Neural progenitor cell (in vitro differentiated cells): ENCODE measurements at regions not wholly inside any gene's neighbourhood (a gene's known extent, or its start where the extent isn't known, plus 50 kb on each side); places are given as distances from the start of the nearest gene placed in this dataset.

Experiments
- DNase-seq: peaks from one replicate; pipeline ENCODE4 v3.0.0-alpha.2; 2016; ENCODE audit warnings: low spot score
- H2AFZ ChIP-seq: fragments of 200-600 bp; sonication (generic); replicated peaks from 2 replicates; pipeline ENCODE4 v1.6.1; 2016; ENCODE audit warnings: antibody characterized with exemption
- H3F3A ChIP-seq: fragments of 200-600 bp; sonication (generic); 2 replicates; pipeline ENCODE4 v1.6.1; 2016; ENCODE audit warnings: antibody characterized with exemption, low read depth
- H3K27ac ChIP-seq: fragments of 200-600 bp; sonication (generic); 2 replicates; pipeline ENCODE4 v1.5.1; 2016; ENCODE audit warnings: mild to moderate bottlenecking
- H3K27me3 ChIP-seq: fragments of 200-600 bp; sonication (generic); 2 replicates; pipeline ENCODE4 v1.6.1; 2016; ENCODE audit warnings: mild to moderate bottlenecking, moderate library complexity
- H3K36me3 ChIP-seq: fragments of 200-600 bp; sonication (generic); 2 replicates; pipeline ENCODE4 v1.5.1; 2016
- H3K4me1 ChIP-seq: fragments of 200-600 bp; sonication (generic); 2 replicates; pipeline ENCODE4 v1.6.1; 2016; ENCODE audit warnings: mixed run types
- H3K4me2 ChIP-seq: fragments of 200-600 bp; sonication (generic); 2 replicates; pipeline ENCODE4 v1.6.1; 2016
- H3K4me3 ChIP-seq: fragments of 200-600 bp; sonication (generic); 2 replicates; pipeline ENCODE4 v1.5.1; 2016
- H3K79me2 ChIP-seq: fragments of 200-600 bp; sonication (generic); 2 replicates; pipeline ENCODE4 v1.6.1; 2016; ENCODE audit warnings: low read depth
- H3K9ac ChIP-seq: fragments of 200-600 bp; sonication (generic); 2 replicates; pipeline ENCODE4 v1.6.1; 2016
- H3K9me3 ChIP-seq: fragments of 200-600 bp; sonication (generic); 2 replicates; pipeline ENCODE4 v1.5.1; 2016; ENCODE audit warnings: low read depth
- H4K20me1 ChIP-seq: fragments of 200-600 bp; sonication (generic); 2 replicates; pipeline ENCODE4 v1.6.1; 2016; ENCODE audit warnings: low read depth
- H3K27ac Mint-ChIP-seq: 3 replicates; pipeline ENCODE4 v1.8.0; 2021; ENCODE audit warnings: mixed read lengths
- H3K27me3 Mint-ChIP-seq: 2 replicates; pipeline ENCODE4 v1.8.0; 2022; ENCODE audit warnings: low read depth, mild to moderate bottlenecking, inconsistent platforms, moderate library complexity, mixed read lengths; ENCODE audit not compliant: insufficient read depth
- H3K36me3 Mint-ChIP-seq: 3 replicates; pipeline ENCODE4 v1.8.0; 2021; ENCODE audit warnings: mixed read lengths
- H3K4me1 Mint-ChIP-seq: 3 replicates; pipeline ENCODE4 v1.8.0; 2021; ENCODE audit warnings: mixed read lengths
- H3K4me3 Mint-ChIP-seq: 3 replicates; pipeline ENCODE4 v1.8.0; 2021; ENCODE audit warnings: mild to moderate bottlenecking, moderate library complexity, mixed read lengths
- H3K9me3 Mint-ChIP-seq: 3 replicates; pipeline ENCODE4 v1.8.0; 2020; ENCODE audit warnings: mixed read lengths
- EZH2 ChIP-seq: fragments of 200-600 bp; sonication (generic); IDR thresholded peaks from 2 replicates; pipeline ENCODE4 v1.6.1; 2017; ENCODE audit warnings: antibody characterized with exemption, mild to moderate bottlenecking, moderate library complexity
- EZH2phosphoT487 ChIP-seq: fragments of 200-600 bp; sonication (generic); IDR thresholded peaks from 2 replicates; pipeline ENCODE4 v1.6.1; 2017; ENCODE audit warnings: antibody characterized with exemption
- TF ChIP-seq, protein P1 (sequence below): fragments of 200-600 bp; sonication (generic); IDR thresholded peaks from 2 replicates; pipeline ENCODE4 v1.5.1; 2017; ENCODE audit warnings: antibody characterized with exemption, mild to moderate bottlenecking

- H3K4me1 ChIP-seq, result no peaks in the 10 kb centered on the region
- Mint-ChIP-seq H3K27ac (no peak overlapping the region), H3K4me3 (no peak overlapping the region), H3K4me1 (no peaks in the 10 kb centered on the region), H3K27me3 (no peaks in the 10 kb centered on the region), H3K9me3 (no peaks in the 10 kb centered on the region), H3K36me3 (no peaks in the 10 kb centered on the region)
- H3K9me3 ChIP-seq, result no peaks in the 10 kb centered on the region
- no peak for TF ChIP-seq EZH2
- TF ChIP-seq EZH2phosphoT487, result no peak
- TF ChIP-seq, protein P1, sequence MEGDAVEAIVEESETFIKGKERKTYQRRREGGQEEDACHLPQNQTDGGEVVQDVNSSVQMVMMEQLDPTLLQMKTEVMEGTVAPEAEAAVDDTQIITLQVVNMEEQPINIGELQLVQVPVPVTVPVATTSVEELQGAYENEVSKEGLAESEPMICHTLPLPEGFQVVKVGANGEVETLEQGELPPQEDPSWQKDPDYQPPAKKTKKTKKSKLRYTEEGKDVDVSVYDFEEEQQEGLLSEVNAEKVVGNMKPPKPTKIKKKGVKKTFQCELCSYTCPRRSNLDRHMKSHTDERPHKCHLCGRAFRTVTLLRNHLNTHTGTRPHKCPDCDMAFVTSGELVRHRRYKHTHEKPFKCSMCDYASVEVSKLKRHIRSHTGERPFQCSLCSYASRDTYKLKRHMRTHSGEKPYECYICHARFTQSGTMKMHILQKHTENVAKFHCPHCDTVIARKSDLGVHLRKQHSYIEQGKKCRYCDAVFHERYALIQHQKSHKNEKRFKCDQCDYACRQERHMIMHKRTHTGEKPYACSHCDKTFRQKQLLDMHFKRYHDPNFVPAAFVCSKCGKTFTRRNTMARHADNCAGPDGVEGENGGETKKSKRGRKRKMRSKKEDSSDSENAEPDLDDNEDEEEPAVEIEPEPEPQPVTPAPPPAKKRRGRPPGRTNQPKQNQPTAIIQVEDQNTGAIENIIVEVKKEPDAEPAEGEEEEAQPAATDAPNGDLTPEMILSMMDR, result no peak
- no peaks in the 10 kb centered on the region for H3K79me2 ChIP-seq
- no peak overlapping the region for H2AFZ ChIP-seq
- H3K36me3 ChIP-seq, result no peaks in the 10 kb centered on the region
- H3F3A ChIP-seq, result no peaks in the 10 kb centered on the region
- no peak for DNase-seq
- H3K27ac ChIP-seq, result no peak overlapping the region
- no peaks in the 10 kb centered on the region for H3K27me3 ChIP-seq
- no peaks in the 10 kb centered on the region for H4K20me1 ChIP-seq
- no peak overlapping the region for H3K4me3 ChIP-seq
- no peak overlapping the region for H3K4me2 ChIP-seq
- H3K9ac ChIP-seq, result no peak overlapping the region
Observed at GRCh38 chr13:107736731-107737130, 478.6 kb downstream of the LIG4 start.

DNA sequence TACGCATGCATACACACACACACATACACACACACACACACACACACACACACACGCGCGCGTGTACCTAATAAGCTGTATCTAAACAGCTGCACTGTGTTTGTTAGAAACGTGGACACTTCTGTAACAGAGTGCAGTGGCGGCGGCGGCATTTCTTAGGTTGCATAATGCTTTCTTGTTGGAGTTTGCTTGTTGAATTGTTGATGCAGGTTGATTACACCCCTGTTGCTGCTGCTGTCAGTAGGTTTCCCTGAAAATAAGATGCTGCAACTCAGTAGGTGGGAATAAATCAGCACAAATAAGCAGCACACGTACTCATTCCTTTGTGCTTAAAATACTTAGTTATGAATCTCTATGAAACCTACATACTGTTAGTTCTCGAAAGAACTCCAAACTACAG is 479.2 kb downstream of the LIG4 start:
- H3K9me3 ChIP-seq, result no peaks in the 10 kb centered on the region
- H3K27ac Mint-ChIP-seq, result no peak overlapping the region
- H3K4me3 Mint-ChIP-seq, result no peak overlapping the region
- H3K79me2 ChIP-seq, result no peaks in the 10 kb centered on the region
- H3K9ac ChIP-seq, result no peak overlapping the region
- no peaks in the 10 kb centered on the region for H3K4me1 Mint-ChIP-seq
- H3K27ac ChIP-seq, result no peak overlapping the region
- no peaks in the 10 kb centered on the region for H3K4me1 ChIP-seq
- no peak overlapping the region for H3K4me2 ChIP-seq
- no peaks in the 10 kb centered on the region for H3F3A ChIP-seq
- H3K36me3 ChIP-seq, result no peaks in the 10 kb centered on the region
- no peaks in the 10 kb centered on the region for H3K9me3 Mint-ChIP-seq
- no peaks in the 10 kb centered on the region for H3K36me3 Mint-ChIP-seq
- TF ChIP-seq EZH2, result no peak
- no peak for TF ChIP-seq EZH2phosphoT487
- TF ChIP-seq, protein P1, result no peak
- DNase-seq, result no peak
- H3K27me3 Mint-ChIP-seq, result no peaks in the 10 kb centered on the region
- H4K20me1 ChIP-seq, result no peaks in the 10 kb centered on the region
- H3K27me3 ChIP-seq, result no peaks in the 10 kb centered on the region
- H2AFZ ChIP-seq, result no peak overlapping the region
- no peak overlapping the region for H3K4me3 ChIP-seq

GRCh38 chr13:107734891-107735625 is 480.3 kb downstream of the LIG4 start:
- H3K27ac Mint-ChIP-seq, result no peak overlapping the region
- no peak overlapping the region for H2AFZ ChIP-seq

More at GRCh38 chr13:107734891-107735625, 480.3 kb downstream of the LIG4 start:
- Histone ChIP-seq H3K4me1 (no peaks in the 10 kb centered on the region), H3K27me3 (no peaks in the 10 kb centered on the region), H3K79me2 (no peaks in the 10 kb centered on the region), H3K4me3 (no peak overlapping the region), H3K9ac (no peak overlapping the region), H3K4me2 (no peak overlapping the region), H4K20me1 (no peaks in the 10 kb centered on the region), H3K9me3 (no peaks in the 10 kb centered on the region), H3K27ac (no peak overlapping the region), H3K36me3 (no peaks in the 10 kb centered on the region), H3F3A (no peaks in the 10 kb centered on the region)
- Mint-ChIP-seq H3K9me3 (no peaks in the 10 kb centered on the region), H3K27me3 (no peaks in the 10 kb centered on the region), H3K36me3 (no peaks in the 10 kb centered on the region), H3K4me3 (no peak overlapping the region), H3K4me1 (no peaks in the 10 kb centered on the region)
- TF ChIP-seq EZH2 (no peak), EZH2phosphoT487 (no peak)
- TF ChIP-seq, protein P1, result no peak
- no peak for DNase-seq
